GM12892 (cell line): ENCODE measurements at regions not wholly inside any gene's neighbourhood (a gene's known extent, or its start where the extent isn't known, plus 50 kb on each side); places are given as distances from the start of the nearest gene placed in this dataset.
A peak's percentile ranks its signal among the peaks of the same experiment; 100 is the strongest.

ENCODE experiments used
- DNase-seq: peaks from one replicate; pipeline ENCODE4 v3.0.0; 2011; ENCODE audit not compliant: insufficient read length
- FAIRE-seq: peaks from 2 replicates; lab custom pipeline; 2011; peaks lifted over from hg19 to GRCh38; lab: Jason Lieb, UNC
- POLR2A ChIP-seq: IDR thresholded peaks from 2 replicates; pipeline ENCODE4 v1.6.1; 2011; ENCODE audit warnings: low read depth, low read length, control low read depth
- POLR2AphosphoS5 ChIP-seq: IDR thresholded peaks from 2 replicates; pipeline ENCODE4 v1.6.1; 2011; ENCODE audit warnings: low read depth, low read length, control low read depth
- TAF1 ChIP-seq: IDR thresholded peaks from 2 replicates; pipeline ENCODE4 v1.6.1; 2011; ENCODE audit warnings: low read depth, mild to moderate bottlenecking, control low read depth, low read length, borderline replicate concordance

- no peak for TF ChIP-seq POLR2AphosphoS5
- TF ChIP-seq TAF1: no peak
- TF ChIP-seq POLR2A: no peak
- DNase-seq: no peak
- no peak for FAIRE-seq
Observed at GRCh38 chr2:18833941-18834340, 244.6 kb upstream of the NT5C1B start.

GRCh38 chr2:18831916-18832510 is 242.6 kb upstream of the NT5C1B start:
- FAIRE-seq (no peak), DNase-seq (no peak)
- no peak for TF ChIP-seq TAF1
- TF ChIP-seq POLR2AphosphoS5: no peak
- TF ChIP-seq POLR2A: no peak

DNA sequence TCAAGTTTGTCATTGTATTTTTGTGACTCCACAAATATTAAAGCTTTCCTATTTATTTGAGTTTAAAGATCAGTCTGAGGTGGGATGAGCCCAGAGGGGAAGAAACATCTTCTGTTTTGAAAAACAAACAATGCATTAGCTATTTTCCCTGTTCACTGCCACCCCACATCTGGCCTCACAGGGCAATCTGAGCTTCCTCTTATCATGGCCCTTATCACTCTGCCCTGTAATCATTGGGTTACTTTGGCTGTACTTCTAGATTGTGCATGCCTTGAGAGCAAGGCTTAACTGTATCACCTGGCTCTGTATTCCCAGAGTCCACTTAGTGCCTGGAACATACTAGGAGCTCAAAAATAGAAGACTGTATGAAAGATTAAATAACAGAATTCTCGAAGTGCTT is 241.6 kb upstream of the NT5C1B start:
- FAIRE-seq (no peak), DNase-seq (no peak)
- TF ChIP-seq POLR2A (no peak), POLR2AphosphoS5 (no peak), TAF1 (no peak)

DNA sequence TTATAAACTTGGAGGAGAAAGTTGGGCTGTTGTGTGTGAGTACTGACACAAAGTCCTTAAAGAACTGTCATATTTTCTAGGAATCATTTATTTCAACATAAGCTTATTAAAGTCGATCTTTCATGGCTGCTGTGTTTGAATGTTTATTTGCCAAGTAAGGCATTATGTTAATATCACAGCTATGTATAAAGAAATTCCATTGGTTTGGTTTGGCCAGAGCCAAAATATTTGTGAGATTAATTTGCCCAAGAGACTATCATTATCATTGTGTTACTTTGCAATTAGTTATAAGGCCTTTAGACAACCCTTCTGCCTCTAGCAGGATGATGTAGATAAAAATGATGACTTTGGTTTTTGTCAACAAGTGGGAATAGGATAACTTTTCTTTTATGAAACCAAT is 240.6 kb upstream of the NT5C1B start:
- TF ChIP-seq POLR2A (no peak), POLR2AphosphoS5 (no peak), TAF1 (no peak)
- FAIRE-seq (no peak), DNase-seq (no peak)

DNA sequence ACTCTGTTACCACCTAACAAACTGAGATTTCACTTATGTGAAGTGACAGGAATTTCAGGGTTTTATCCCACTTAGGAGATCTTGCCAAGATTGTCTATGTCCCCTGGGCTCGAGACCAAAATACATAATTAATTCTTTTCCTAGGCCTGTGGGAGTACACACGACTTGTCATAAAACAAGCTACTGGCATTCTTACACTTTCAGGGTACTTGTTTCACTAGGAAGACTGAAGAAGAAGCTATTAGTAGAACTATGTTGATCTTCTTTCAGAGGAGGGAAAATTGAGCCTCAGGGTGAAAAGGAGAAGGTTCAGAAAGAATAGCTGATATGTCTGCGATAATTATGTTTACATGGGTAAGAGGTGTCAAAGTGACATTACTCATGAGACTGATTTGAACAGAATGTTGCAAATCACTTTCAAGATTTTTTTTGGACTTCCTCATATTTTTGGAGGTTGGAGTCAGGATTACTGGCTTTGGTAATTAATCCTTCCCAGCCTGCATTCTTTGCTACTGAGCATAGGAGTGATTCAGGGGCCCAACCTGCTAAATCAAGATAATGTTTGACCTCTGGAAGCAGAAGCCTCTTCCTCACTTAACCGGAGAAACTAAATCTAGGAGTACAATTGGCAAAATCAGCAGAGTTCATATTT is 240.0 kb upstream of the NT5C1B start:
- FAIRE-seq (no peak), DNase-seq (no peak)
- no peak for TF ChIP-seq POLR2AphosphoS5
- no peak for TF ChIP-seq TAF1
- no peak for TF ChIP-seq POLR2A

GRCh38 chr2:18828296-18828695 is 238.9 kb upstream of the NT5C1B start:
- TF ChIP-seq TAF1 (no peak), POLR2AphosphoS5 (no peak), POLR2A (no peak)
- DNase-seq (no peak), FAIRE-seq (no peak)

DNA sequence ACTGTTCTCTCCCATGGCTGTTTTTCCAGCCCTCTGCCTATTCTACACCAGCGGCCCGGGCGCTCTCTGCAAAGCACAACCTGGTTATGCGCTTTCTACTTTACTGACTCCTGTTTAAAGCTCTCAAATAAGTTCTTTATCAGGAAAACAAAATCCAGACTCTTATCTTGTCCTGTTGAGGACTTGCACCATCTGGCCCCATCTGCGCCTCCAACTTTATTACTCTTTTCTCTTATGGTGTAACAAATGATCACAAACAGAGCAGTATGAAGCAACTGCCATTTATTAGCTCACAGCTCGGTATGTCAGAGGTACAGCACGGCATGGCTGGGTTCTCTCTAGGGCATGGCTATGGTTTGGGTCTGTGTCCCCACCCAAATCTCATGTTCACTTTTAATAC is 236.5 kb upstream of the NT5C1B start:
- FAIRE-seq (no peak), DNase-seq (no peak)
- no peak for TF ChIP-seq POLR2A

GRCh38 chr2:18824915-18825314 is 235.5 kb upstream of the NT5C1B start:
- TF ChIP-seq POLR2AphosphoS5: no peak
- no peak for TF ChIP-seq POLR2A
- TF ChIP-seq TAF1: no peak
- FAIRE-seq (no peak), DNase-seq (no peak)

DNA sequence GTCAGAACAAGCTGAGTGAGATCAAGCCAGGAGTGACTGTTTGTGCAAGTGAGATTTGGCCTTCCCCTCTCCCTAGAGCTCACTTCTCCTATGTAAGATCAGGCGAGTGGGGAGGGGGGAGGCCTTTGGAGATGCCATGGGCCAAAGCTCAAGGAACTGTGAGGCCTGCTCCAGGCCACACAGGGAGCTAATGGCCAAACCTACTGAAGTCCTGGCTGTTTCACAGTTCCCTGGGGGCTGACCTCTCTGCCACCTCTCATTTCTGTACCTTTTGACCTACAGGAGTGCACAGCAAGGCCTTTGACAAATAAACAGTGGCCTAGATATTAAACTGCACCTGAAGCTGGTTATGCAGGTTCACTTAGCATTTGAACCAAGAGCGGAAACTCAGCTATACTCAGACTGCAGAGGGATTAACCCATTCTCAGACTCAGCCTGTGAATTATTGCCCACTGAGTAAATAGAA is 235.0 kb upstream of the NT5C1B start:
- DNase-seq (no peak), FAIRE-seq (no peak)
- TF ChIP-seq TAF1 (no peak), POLR2AphosphoS5 (no peak), POLR2A (no peak)

- no peak for DNase-seq
- no peak for TF ChIP-seq TAF1
- TF ChIP-seq POLR2A: no peak
- TF ChIP-seq POLR2AphosphoS5: no peak
- no peak for FAIRE-seq
Observed at GRCh38 chr2:18821431-18821830, 232.1 kb upstream of the NT5C1B start.

GRCh38 chr2:18820966-18821365 is 231.6 kb upstream of the NT5C1B start:
- DNase-seq (no peak), FAIRE-seq (no peak)

GRCh38 chr2:18819566-18819965 is 230.2 kb upstream of the NT5C1B start:
- FAIRE-seq (peak; percentile 14), DNase-seq (no peak)
- no peak for TF ChIP-seq TAF1
- TF ChIP-seq POLR2AphosphoS5: no peak
- TF ChIP-seq POLR2A: no peak

More at GRCh38 chr2:18820966-18821365, 231.6 kb upstream of the NT5C1B start:
- no peak for TF ChIP-seq TAF1
- no peak for TF ChIP-seq POLR2AphosphoS5
- TF ChIP-seq POLR2A: no peak
